Caco-2 (cell line): ENCODE measurements at regions not wholly inside any gene's neighbourhood (a gene's known extent, or its start where the extent isn't known, plus 50 kb on each side); places are given as distances from the start of the nearest gene placed in this dataset.

Experiments
- BruUV-seq: library from RNA; stranded (reverse); fragments of 400-500 nt; replicated peaks from 2 replicates; lab custom pipeline; 2021; lab: Mats Ljungman, UMichigan
- CTCF ChIA-PET: fragments of 300-600 bp; sonication (Branson Sonifier 250); formaldehyde crosslinking; loops from one replicate; lab custom pipeline; 2022; ENCODE audit warnings: antibody characterized with exemption; lab: Charles Lee
- POLR2A ChIA-PET: fragments of 300-600 bp; sonication (Branson Sonifier 250); formaldehyde crosslinking; loops from one replicate; lab custom pipeline; 2022; ENCODE audit warnings: antibody characterized with exemption; lab: Charles Lee
- DNase-seq, 2 experiments: peaks; one replicate each; pipeline versions ENCODE4 v3.0.0 to v3.0.0-alpha.2; 2020 to 2022
- H3K27me3 ChIP-seq: replicated peaks from 2 replicates; pipeline ENCODE4 v1.6.0; 2011; ENCODE audit warnings: low read length; ENCODE audit not compliant: control insufficient read depth, insufficient read depth
- H3K36me3 ChIP-seq: 2 replicates; pipeline ENCODE4 v1.5.1; 2011; ENCODE audit warnings: low read length; ENCODE audit not compliant: control insufficient read depth, insufficient read depth
- H3K4me1 ChIP-seq: fragments of 250-450 bp; sonication (Bioruptor Pico); 2 replicates; pipeline ENCODE4 v1.5.1; 2020; ENCODE audit warnings: mild to moderate bottlenecking
- H3K4me3 ChIP-seq: 2 replicates; pipeline ENCODE4 v1.5.1; 2011; ENCODE audit warnings: low read depth, mild to moderate bottlenecking, control low read depth, low read length
- H3K9me3 ChIP-seq: fragments of 250-450 bp; sonication (Bioruptor Pico); 2 replicates; pipeline ENCODE4 v1.5.1; 2020; ENCODE audit warnings: mild to moderate bottlenecking, moderate library complexity
- H3K27ac Mint-ChIP-seq: one replicate; pipeline ENCODE4 v1.8.0; 2022; ENCODE audit warnings: mixed read lengths; ENCODE audit not compliant: unreplicated experiment
- H3K27me3 Mint-ChIP-seq: one replicate; pipeline ENCODE4 v1.8.0; 2022; ENCODE audit warnings: mixed read lengths; ENCODE audit not compliant: insufficient read depth, unreplicated experiment
- H3K36me3 Mint-ChIP-seq: one replicate; pipeline ENCODE4 v1.8.0; 2022; ENCODE audit warnings: mild to moderate bottlenecking, mixed read lengths; ENCODE audit not compliant: insufficient read depth, unreplicated experiment
- H3K4me1 Mint-ChIP-seq: one replicate; pipeline ENCODE4 v1.8.0; 2022; ENCODE audit warnings: low read depth, mixed read lengths; ENCODE audit not compliant: unreplicated experiment
- H3K4me3 Mint-ChIP-seq: one replicate; pipeline ENCODE4 v1.8.0; 2022; ENCODE audit warnings: mild to moderate bottlenecking, moderate library complexity, mixed read lengths; ENCODE audit not compliant: unreplicated experiment
- H3K9me3 Mint-ChIP-seq: one replicate; pipeline ENCODE4 v1.8.0; 2022; ENCODE audit warnings: mixed read lengths; ENCODE audit not compliant: unreplicated experiment
- intact Hi-C: fragments of 100-400 bp; cut with micrococcal nuclease; formaldehyde crosslinking; loops from one replicate; pipeline ENCODE4 v1.10.0; 2022; ENCODE audit not compliant: unreplicated experiment
- TF ChIP-seq, protein P1 (sequence below), 2 experiments: fragments of 200-600 bp in 1 of 2; IDR thresholded peaks; 1 replicate in 1 of 2; 2 replicates in 1 of 2; pipeline versions ENCODE4 v1.5.1 to v1.8.0; 2011 to 2022; ENCODE audit warnings: antibody characterized with exemption in 1 of 2, control low read depth in 1 of 2, inconsistent platforms in 1 of 2, low read depth in 1 of 2, low read length in 1 of 2, mild to moderate bottlenecking in 1 of 2, moderate library complexity in 1 of 2; ENCODE audit not compliant: insufficient read depth in 1 of 2, severe bottlenecking in 1 of 2, unreplicated experiment in 1 of 2

DNA sequence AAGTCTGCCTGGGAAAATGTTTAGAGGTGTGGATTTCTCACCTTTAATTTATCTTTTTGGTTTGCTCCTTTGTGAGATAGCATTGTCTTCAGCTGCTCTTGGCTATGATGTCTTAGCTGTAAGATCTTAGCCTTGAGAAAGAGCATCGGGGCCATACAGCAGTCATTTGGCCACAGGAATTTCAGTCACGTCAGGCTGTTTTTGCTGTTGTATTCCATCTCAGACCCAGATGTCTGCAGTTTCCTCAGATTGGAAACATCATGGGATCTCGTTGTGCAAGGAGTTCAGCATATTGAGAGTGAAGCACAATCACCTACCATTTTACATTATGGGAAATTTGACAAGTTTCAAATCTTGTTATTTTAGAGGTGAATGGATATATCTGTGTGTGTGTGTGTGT, 89.3 kb upstream of the C1QTNF9B start:
- ChIA-PET POLR2A (no interaction called here), CTCF (no interaction called here)
- no peaks in the 10 kb centered on the region for H3K9me3 ChIP-seq
- peaks cover 16% of the 10 kb centered on the region for H3K4me1 Mint-ChIP-seq
- H3K4me1 ChIP-seq: peaks cover 24% of the 10 kb centered on the region
- no peaks in the 10 kb centered on the region for H3K27me3 ChIP-seq
- no peak for DNase-seq
- H3K36me3 ChIP-seq: 0 out of 2 replicates have a peak, but pooled peaks cover 2% of the 10 kb centered on the region
- H3K4me3 ChIP-seq: no peak overlapping the region
- H3K27me3 Mint-ChIP-seq: no peaks in the 10 kb centered on the region
- no peaks in the 10 kb centered on the region for H3K9me3 Mint-ChIP-seq
- no TSS peak for BruUV-seq
- intact Hi-C loops: no loop called here
- TF ChIP-seq, protein P1, sequence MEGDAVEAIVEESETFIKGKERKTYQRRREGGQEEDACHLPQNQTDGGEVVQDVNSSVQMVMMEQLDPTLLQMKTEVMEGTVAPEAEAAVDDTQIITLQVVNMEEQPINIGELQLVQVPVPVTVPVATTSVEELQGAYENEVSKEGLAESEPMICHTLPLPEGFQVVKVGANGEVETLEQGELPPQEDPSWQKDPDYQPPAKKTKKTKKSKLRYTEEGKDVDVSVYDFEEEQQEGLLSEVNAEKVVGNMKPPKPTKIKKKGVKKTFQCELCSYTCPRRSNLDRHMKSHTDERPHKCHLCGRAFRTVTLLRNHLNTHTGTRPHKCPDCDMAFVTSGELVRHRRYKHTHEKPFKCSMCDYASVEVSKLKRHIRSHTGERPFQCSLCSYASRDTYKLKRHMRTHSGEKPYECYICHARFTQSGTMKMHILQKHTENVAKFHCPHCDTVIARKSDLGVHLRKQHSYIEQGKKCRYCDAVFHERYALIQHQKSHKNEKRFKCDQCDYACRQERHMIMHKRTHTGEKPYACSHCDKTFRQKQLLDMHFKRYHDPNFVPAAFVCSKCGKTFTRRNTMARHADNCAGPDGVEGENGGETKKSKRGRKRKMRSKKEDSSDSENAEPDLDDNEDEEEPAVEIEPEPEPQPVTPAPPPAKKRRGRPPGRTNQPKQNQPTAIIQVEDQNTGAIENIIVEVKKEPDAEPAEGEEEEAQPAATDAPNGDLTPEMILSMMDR (IDR thresholded peaks at IDR 0.05; ENCODE audit: insufficient read depth in 1 of 2, low read depth in 1 of 2, low read length in 1 of 2, severe bottlenecking in 1 of 2, unreplicated experiment in 1 of 2): no peak
- H3K36me3 Mint-ChIP-seq: no peaks in the 10 kb centered on the region
- no peak overlapping the region for H3K27ac Mint-ChIP-seq
- H3K4me3 Mint-ChIP-seq: no peak overlapping the region

DNA sequence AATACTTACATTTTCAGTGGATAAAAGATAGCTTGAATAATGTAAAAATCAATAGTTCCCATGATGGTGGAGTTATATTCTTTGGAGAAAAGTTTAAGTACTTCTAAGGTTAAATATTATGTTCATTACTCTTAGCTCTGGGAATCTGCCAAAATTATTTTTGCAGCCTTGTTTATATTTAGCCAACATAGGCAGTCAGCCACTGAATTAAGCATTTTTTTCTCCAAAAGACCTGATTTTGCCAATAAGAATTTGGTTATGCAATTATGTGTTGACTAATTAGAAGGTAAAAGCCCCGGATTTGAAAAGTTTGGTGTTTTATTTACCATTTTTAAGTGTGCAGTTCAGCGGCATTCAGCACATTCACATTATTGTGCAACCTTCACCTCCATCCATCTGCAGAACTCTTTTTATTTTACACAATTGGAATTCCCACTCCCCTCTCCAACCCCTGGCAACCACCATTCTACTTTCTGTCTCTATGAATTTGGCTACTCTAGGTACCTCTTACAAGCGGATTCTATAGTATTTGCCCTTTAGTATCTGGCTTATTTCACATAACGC, 90.1 kb upstream of the C1QTNF9B start:
- H3K36me3 ChIP-seq: 0 out of 2 replicates have a peak, but pooled peaks cover 2% of the 10 kb centered on the region
- Mint-ChIP-seq H3K27ac (no peak overlapping the region), H3K4me3 (no peak overlapping the region), H3K27me3 (no peaks in the 10 kb centered on the region), H3K9me3 (no peaks in the 10 kb centered on the region), H3K36me3 (no peaks in the 10 kb centered on the region), H3K4me1 (peaks cover 20% of the 10 kb centered on the region)
- no TSS peak for BruUV-seq
- TF ChIP-seq, protein P1 (IDR thresholded peaks at IDR 0.05; ENCODE audit: insufficient read depth in 1 of 2, low read depth in 1 of 2, low read length in 1 of 2, severe bottlenecking in 1 of 2, unreplicated experiment in 1 of 2): no peak
- DNase-seq: no peak
- H3K9me3 ChIP-seq: no peaks in the 10 kb centered on the region
- H3K4me1 ChIP-seq: peaks cover 32% of the 10 kb centered on the region
- intact Hi-C loops: no loop called here
- ChIA-PET POLR2A (no interaction called here), CTCF (no interaction called here)
- H3K27me3 ChIP-seq: no peaks in the 10 kb centered on the region
- H3K4me3 ChIP-seq: no peak overlapping the region

DNA sequence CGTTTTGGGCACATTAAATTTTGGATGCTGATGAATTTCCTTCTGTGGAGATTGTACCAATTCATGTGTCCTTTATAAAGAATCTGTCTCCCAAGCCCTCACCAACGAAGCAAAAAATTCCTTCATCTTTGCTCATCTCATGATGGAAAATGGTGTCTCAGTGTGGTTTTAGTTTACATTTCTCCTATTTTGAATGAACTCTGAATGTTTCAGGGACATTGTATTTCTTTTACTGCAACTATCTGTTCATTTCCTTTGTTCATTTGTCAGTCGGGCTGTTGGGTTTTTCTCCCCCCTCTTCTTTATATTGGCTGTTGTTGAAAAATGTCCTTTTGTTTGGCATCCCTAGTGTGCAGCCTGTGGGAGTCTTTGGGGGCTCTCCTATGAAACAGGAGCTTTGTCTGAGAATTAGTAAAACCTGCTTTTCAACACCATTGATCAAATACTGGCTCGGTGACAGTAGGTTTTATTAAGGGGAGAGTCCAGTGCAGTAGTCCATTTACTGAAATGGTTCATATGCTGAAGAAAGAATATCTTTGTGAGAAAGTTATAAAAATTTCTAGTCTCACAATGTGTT, 91.3 kb upstream of the C1QTNF9B start:
- H3K27me3 Mint-ChIP-seq: no peaks in the 10 kb centered on the region
- H3K36me3 Mint-ChIP-seq: no peaks in the 10 kb centered on the region
- H3K4me1 Mint-ChIP-seq: peaks cover 20% of the 10 kb centered on the region
- H3K27me3 ChIP-seq: no peaks in the 10 kb centered on the region
- CTCF ChIA-PET: no interaction called here
- H3K27ac Mint-ChIP-seq: no peak overlapping the region
- intact Hi-C loops: no loop called here
- no peak overlapping the region for H3K4me3 Mint-ChIP-seq
- 0 out of 2 replicates have a peak, but pooled peaks cover 2% of the 10 kb centered on the region for H3K36me3 ChIP-seq
- DNase-seq: no peak
- TF ChIP-seq, protein P1 (IDR thresholded peaks at IDR 0.05; ENCODE audit: insufficient read depth in 1 of 2, low read depth in 1 of 2, low read length in 1 of 2, severe bottlenecking in 1 of 2, unreplicated experiment in 1 of 2): no peak
- peaks cover 32% of the 10 kb centered on the region for H3K4me1 ChIP-seq
- no peaks in the 10 kb centered on the region for H3K9me3 ChIP-seq
- BruUV-seq: no TSS peak
- no peak overlapping the region for H3K4me3 ChIP-seq
- H3K9me3 Mint-ChIP-seq: no peaks in the 10 kb centered on the region
- POLR2A ChIA-PET: no interaction called here
